ENCODE measurements at regions not wholly inside any gene's neighbourhood (a gene's known extent, or its start where the extent isn't known, plus 50 kb on each side); places are given as distances from the start of the nearest gene placed in this dataset.
"Not testable (repeated sequence)": the region's sequence is repeated elsewhere in the genome, so short reads cannot be mapped to it uniquely, and the experiment has no call there.

GRCh38 chr21:17709266-17709611, 96.5 kb upstream of the BTG3 start:
- Histone ChIP-seq H3K4me3 (ENCODE audit: low read depth, low read length) (no peak overlapping the region), H3K27me3 (ENCODE audit: control insufficient read depth, insufficient read depth, low read length) (no peaks in the 10 kb centered on the region)

GRCh38 chr21:17708522-17709265, 96.0 kb upstream of the BTG3 start:
- H3K27me3 ChIP-seq (ENCODE audit: control insufficient read depth, insufficient read depth, low read length) = no peaks in the 10 kb centered on the region
- no peak overlapping the region for H3K4me3 ChIP-seq (ENCODE audit: low read depth, low read length)
- H3K36me3 ChIP-seq (ENCODE audit: control insufficient read depth, insufficient read depth, low read length) = no peaks in the 10 kb centered on the region
- no peak for DNase-seq (ENCODE audit: low read depth)
- TF ChIP-seq CTCF (IDR thresholded peaks at IDR 0.05; ENCODE audit: insufficient read depth, low read length, poor library complexity, severe bottlenecking) = no peak

More at GRCh38 chr21:17709266-17709611, 96.5 kb upstream of the BTG3 start:
- no peaks in the 10 kb centered on the region for H3K36me3 ChIP-seq (ENCODE audit: control insufficient read depth, insufficient read depth, low read length)
- DNase-seq (ENCODE audit: low read depth) = no peak
- no peak for TF ChIP-seq CTCF (IDR thresholded peaks at IDR 0.05; ENCODE audit: insufficient read depth, low read length, poor library complexity, severe bottlenecking)

GRCh38 chr21:17699524-17700189, 87.0 kb upstream of the BTG3 start:
- Histone ChIP-seq H3K4me3 (ENCODE audit: low read depth, low read length) (no peak overlapping the region), H3K36me3 (ENCODE audit: control insufficient read depth, insufficient read depth, low read length) (no peaks in the 10 kb centered on the region), H3K27me3 (ENCODE audit: control insufficient read depth, insufficient read depth, low read length) (no peaks in the 10 kb centered on the region)
- no peak for DNase-seq (ENCODE audit: low read depth)
- no peak for TF ChIP-seq CTCF (IDR thresholded peaks at IDR 0.05; ENCODE audit: insufficient read depth, low read length, poor library complexity, severe bottlenecking)

- Histone ChIP-seq H3K4me3 (ENCODE audit: low read depth, low read length) (no peak overlapping the region), H3K36me3 (ENCODE audit: control insufficient read depth, insufficient read depth, low read length) (no peaks in the 10 kb centered on the region), H3K27me3 (ENCODE audit: control insufficient read depth, insufficient read depth, low read length) (no peaks in the 10 kb centered on the region)
- DNase-seq (ENCODE audit: low read depth) = no peak
- no peak for TF ChIP-seq CTCF (IDR thresholded peaks at IDR 0.05; ENCODE audit: insufficient read depth, low read length, poor library complexity, severe bottlenecking)
Measured at GRCh38 chr21:17697473-17697872, 84.8 kb upstream of the BTG3 start.

- DNase-seq (ENCODE audit: low read depth); H3K36me3 ChIP-seq (ENCODE audit: control insufficient read depth, insufficient read depth, low read length); H3K27me3 ChIP-seq (ENCODE audit: control insufficient read depth, insufficient read depth, low read length); H3K4me3 ChIP-seq (ENCODE audit: low read depth, low read length): not testable (repeated sequence)
Measured at GRCh38 chr21:17694416-17694815, 81.7 kb upstream of the BTG3 start.

GRCh38 chr21:17693801-17694200, 81.1 kb upstream of the BTG3 start:
- DNase-seq (ENCODE audit: low read depth) = no peak
- H3K4me3 ChIP-seq (ENCODE audit: low read depth, low read length) = no peak overlapping the region
- H3K36me3 ChIP-seq (ENCODE audit: control insufficient read depth, insufficient read depth, low read length) = no peaks in the 10 kb centered on the region
- no peak for TF ChIP-seq CTCF (IDR thresholded peaks at IDR 0.05; ENCODE audit: insufficient read depth, low read length, poor library complexity, severe bottlenecking)
- H3K27me3 ChIP-seq (ENCODE audit: control insufficient read depth, insufficient read depth, low read length) = no peaks in the 10 kb centered on the region
